Astrocyte (in vitro differentiated cells and primary cell): ENCODE measurements at regions not wholly inside any gene's neighbourhood (a gene's known extent, or its start where the extent isn't known, plus 50 kb on each side); places are given as distances from the start of the nearest gene placed in this dataset.

Experiments
- DNase-seq: peaks from one replicate; pipeline ENCODE4 v3.0.0-alpha.2; 2010; ENCODE audit warnings: low read depth
- FAIRE-seq: peaks from 2 replicates; lab custom pipeline; 2011; peaks lifted over from hg19 to GRCh38; lab: Jason Lieb, UNC
- H2AFZ ChIP-seq: 2 replicates; pipeline ENCODE4 v1.6.0; 2012; ENCODE audit warnings: low read depth, low read length, inconsistent platforms
- H3K27ac ChIP-seq: 2 replicates; pipeline ENCODE4 v1.5.1; 2011; ENCODE audit warnings: low read depth, low read length, inconsistent platforms
- H3K27me3 ChIP-seq: 2 replicates; pipeline ENCODE4 v1.6.0; 2011; ENCODE audit warnings: low read length, inconsistent platforms; ENCODE audit not compliant: insufficient read depth
- H3K36me3 ChIP-seq: 2 replicates; pipeline ENCODE4 v1.5.1; 2011; ENCODE audit warnings: low read length, inconsistent platforms; ENCODE audit not compliant: insufficient read depth
- H3K4me1 ChIP-seq: 2 replicates; pipeline ENCODE4 v1.5.1; 2011; ENCODE audit warnings: low read length, inconsistent platforms; ENCODE audit not compliant: insufficient read depth
- H3K4me2 ChIP-seq: 2 replicates; pipeline ENCODE4 v1.6.0; 2012; ENCODE audit warnings: low read length, inconsistent platforms
- H3K4me3 ChIP-seq: 2 replicates; pipeline ENCODE4 v1.5.1; 2011; ENCODE audit warnings: low read depth, mild to moderate bottlenecking, low read length, inconsistent platforms; ENCODE audit not compliant: insufficient read depth
- H3K79me2 ChIP-seq: 2 replicates; pipeline ENCODE4 v1.6.0; 2012; ENCODE audit warnings: mild to moderate bottlenecking, low read length, inconsistent platforms; ENCODE audit not compliant: insufficient read depth
- H3K9ac ChIP-seq: 2 replicates; pipeline ENCODE4 v1.6.0; 2012; ENCODE audit warnings: mild to moderate bottlenecking, low read length, inconsistent platforms
- H3K9me3 ChIP-seq: 2 replicates; pipeline ENCODE4 v1.5.1; 2012; ENCODE audit warnings: low read depth, mild to moderate bottlenecking, low read length, inconsistent platforms; ENCODE audit not compliant: insufficient read depth
- H4K20me1 ChIP-seq: 2 replicates; pipeline ENCODE4 v1.6.0; 2012; ENCODE audit warnings: low read length, inconsistent platforms; ENCODE audit not compliant: insufficient read depth
- H3K27ac Mint-ChIP-seq: one replicate; pipeline ENCODE4 v1.8.0; 2021; ENCODE audit warnings: mild to moderate bottlenecking, mixed read lengths; ENCODE audit not compliant: unreplicated experiment
- H3K27me3 Mint-ChIP-seq: one replicate; pipeline ENCODE4 v1.8.0; 2021; ENCODE audit warnings: low read depth, mixed read lengths; ENCODE audit not compliant: unreplicated experiment
- H3K36me3 Mint-ChIP-seq: one replicate; pipeline ENCODE4 v1.8.0; 2021; ENCODE audit warnings: low read depth, mixed read lengths; ENCODE audit not compliant: unreplicated experiment
- H3K4me1 Mint-ChIP-seq: one replicate; pipeline ENCODE4 v1.8.0; 2021; ENCODE audit warnings: low read depth, mixed read lengths; ENCODE audit not compliant: unreplicated experiment
- H3K4me3 Mint-ChIP-seq: one replicate; pipeline ENCODE4 v1.8.0; 2021; ENCODE audit warnings: mild to moderate bottlenecking, moderate library complexity, mixed read lengths; ENCODE audit not compliant: unreplicated experiment
- H3K9me3 Mint-ChIP-seq: one replicate; pipeline ENCODE4 v1.8.0; 2021; ENCODE audit warnings: mild to moderate bottlenecking, mixed read lengths; ENCODE audit not compliant: unreplicated experiment
- CTCF ChIP-seq: IDR thresholded peaks from 2 replicates; pipeline ENCODE4 v1.5.1; 2011; ENCODE audit warnings: low read depth, mild to moderate bottlenecking, inconsistent platforms, low read length, moderate library complexity; ENCODE audit not compliant: insufficient read depth
- EZH2 ChIP-seq: IDR thresholded peaks from 2 replicates; pipeline ENCODE4 v1.6.1; 2012; ENCODE audit warnings: mild to moderate bottlenecking, low read length, inconsistent platforms; ENCODE audit not compliant: insufficient read depth

- DNase-seq (no peak), FAIRE-seq (no peak)
- H3K36me3 ChIP-seq, result no peaks in the 10 kb centered on the region
- H3K27ac ChIP-seq, result no peak overlapping the region
- no peak overlapping the region for H3K4me3 ChIP-seq
- no peaks in the 10 kb centered on the region for H3K79me2 ChIP-seq
- H3K4me3 Mint-ChIP-seq, result no peak overlapping the region
- no peak overlapping the region for H3K27ac Mint-ChIP-seq
- TF ChIP-seq EZH2 (no peak), CTCF (no peak)
- H3K9me3 Mint-ChIP-seq, result no peaks in the 10 kb centered on the region
- no peaks in the 10 kb centered on the region for H3K9me3 ChIP-seq
- no peak overlapping the region for H3K9ac ChIP-seq
- H3K27me3 ChIP-seq, result no peaks in the 10 kb centered on the region
- no peaks in the 10 kb centered on the region for H3K36me3 Mint-ChIP-seq
- H3K27me3 Mint-ChIP-seq, result no peaks in the 10 kb centered on the region
- H2AFZ ChIP-seq, result no peak overlapping the region
- H3K4me1 ChIP-seq, result no peaks in the 10 kb centered on the region
- H3K4me1 Mint-ChIP-seq, result peaks cover 9% of the 10 kb centered on the region
- no peaks in the 10 kb centered on the region for H4K20me1 ChIP-seq
- no peak overlapping the region for H3K4me2 ChIP-seq
These were observed 626.2 kb downstream of the UTRN start for GRCh38 chr6:144911322-144911721.

GRCh38 chr6:144912474-144912873 lies 627.3 kb downstream of the UTRN start:
- no peaks in the 10 kb centered on the region for H3K9me3 ChIP-seq
- Mint-ChIP-seq H3K36me3 (no peaks in the 10 kb centered on the region), H3K4me3 (peak overlapping the region; percentile 63), H3K4me1 (peaks cover 9% of the 10 kb centered on the region), H3K27ac (peak overlapping the region; percentile 66), H3K9me3 (no peaks in the 10 kb centered on the region), H3K27me3 (no peaks in the 10 kb centered on the region)
- no peak for TF ChIP-seq EZH2
- TF ChIP-seq CTCF, result no peak
- no peak overlapping the region for H3K27ac ChIP-seq
- no peak overlapping the region for H3K4me3 ChIP-seq
- H4K20me1 ChIP-seq, result no peaks in the 10 kb centered on the region
- peak; percentile 90 for DNase-seq
- no peak overlapping the region for H3K9ac ChIP-seq
- peak; percentile 84 for FAIRE-seq
- H3K4me2 ChIP-seq, result peak overlapping the region; percentile 55
- no peak overlapping the region for H2AFZ ChIP-seq
- H3K79me2 ChIP-seq, result no peaks in the 10 kb centered on the region
- H3K36me3 ChIP-seq, result no peaks in the 10 kb centered on the region
- H3K4me1 ChIP-seq, result no peaks in the 10 kb centered on the region
- no peaks in the 10 kb centered on the region for H3K27me3 ChIP-seq

GRCh38 chr6:144918073-144918472 lies 632.9 kb downstream of the UTRN start:
- no peaks in the 10 kb centered on the region for H3K4me1 ChIP-seq
- H3K36me3 Mint-ChIP-seq, result peaks cover 2% of the 10 kb centered on the region
- no peak overlapping the region for H3K9ac ChIP-seq
- H3K79me2 ChIP-seq, result no peaks in the 10 kb centered on the region
- TF ChIP-seq CTCF (no peak), EZH2 (no peak)
- H3K27me3 ChIP-seq, result no peaks in the 10 kb centered on the region
- H2AFZ ChIP-seq, result no peak overlapping the region
- H3K4me3 Mint-ChIP-seq, result no peak overlapping the region
- FAIRE-seq (no peak), DNase-seq (no peak)
- peaks cover 16% of the 10 kb centered on the region for H3K4me1 Mint-ChIP-seq
- no peaks in the 10 kb centered on the region for H3K9me3 ChIP-seq
- no peaks in the 10 kb centered on the region for H4K20me1 ChIP-seq
- H3K27me3 Mint-ChIP-seq, result no peaks in the 10 kb centered on the region
- no peaks in the 10 kb centered on the region for H3K9me3 Mint-ChIP-seq
- no peak overlapping the region for H3K4me2 ChIP-seq
- no peak overlapping the region for H3K27ac Mint-ChIP-seq
- no peaks in the 10 kb centered on the region for H3K36me3 ChIP-seq
- H3K4me3 ChIP-seq, result no peak overlapping the region
- H3K27ac ChIP-seq, result no peak overlapping the region
